Activated CD8-positive, alpha-beta T cell treated with anti-CD3 and anti-CD28 coated beads for 36 hours (primary cell): ENCODE measurements at regions not wholly inside any gene's neighbourhood (a gene's known extent, or its start where the extent isn't known, plus 50 kb on each side); places are given as distances from the start of the nearest gene placed in this dataset.

ENCODE experiments used
- ATAC-seq: fragments of 200-7000 bp; cut with Tn5 transposase; one replicate; pipeline ENCODE4 v1.10.0; 2021; ENCODE audit warnings: mild to moderate bottlenecking, moderate library complexity
- CTCF ChIA-PET: fragments of 350-600 bp; sonication (Branson Sonifier 250); formaldehyde crosslinking; loops from one replicate; lab custom pipeline; 2021; ENCODE audit warnings: antibody characterized with exemption; lab: Charles Lee
- POLR2A ChIA-PET: fragments of 350-600 bp; sonication (Branson Sonifier 250); formaldehyde crosslinking; loops from one replicate; lab custom pipeline; 2021; ENCODE audit warnings: antibody characterized with exemption; lab: Charles Lee
- DNase-seq: peaks from one replicate; pipeline ENCODE4 v3.0.0-alpha.2; 2020
- H3K27ac Mint-ChIP-seq: one replicate; pipeline ENCODE4 v1.8.0; 2021; ENCODE audit warnings: mild to moderate bottlenecking, mixed read lengths
- H3K27me3 Mint-ChIP-seq: one replicate; pipeline ENCODE4 v1.8.0; 2021; ENCODE audit warnings: mixed read lengths
- H3K36me3 Mint-ChIP-seq: one replicate; pipeline ENCODE4 v1.8.0; 2021; ENCODE audit warnings: low read depth, mixed read lengths
- H3K4me1 Mint-ChIP-seq: one replicate; pipeline ENCODE4 v1.8.0; 2021; ENCODE audit warnings: low read depth, mixed read lengths
- H3K4me3 Mint-ChIP-seq: one replicate; pipeline ENCODE4 v1.8.0; 2021; ENCODE audit warnings: mild to moderate bottlenecking, moderate library complexity, mixed read lengths
- H3K9me3 Mint-ChIP-seq: one replicate; pipeline ENCODE4 v1.8.0; 2021; ENCODE audit warnings: mixed read lengths
- CTCF ChIP-seq: fragments of 200-600 bp; IDR thresholded peaks from one replicate; pipeline ENCODE4 v1.8.0; 2022; ENCODE audit warnings: antibody characterized with exemption, mild to moderate bottlenecking
- intact Hi-C: fragments of 100-400 bp; cut with micrococcal nuclease; formaldehyde crosslinking; loops from one replicate; pipeline ENCODE4 v1.10.0; 2022

GRCh38 chr10:78688901-78689583, 379.7 kb upstream of the ZMIZ1 start:
- intact Hi-C loops = no loop called here
- no peaks in the 10 kb centered on the region for H3K36me3 Mint-ChIP-seq
- ChIA-PET POLR2A (no interaction called here), CTCF (no interaction called here)
- H3K27ac Mint-ChIP-seq = no peak overlapping the region
- H3K4me3 Mint-ChIP-seq = no peak overlapping the region
- DNase-seq = no peak
- no peak for TF ChIP-seq CTCF
- peaks cover 1% of the 10 kb centered on the region for H3K27me3 Mint-ChIP-seq
- ATAC-seq = no peak
- H3K4me1 Mint-ChIP-seq = peaks cover 3% of the 10 kb centered on the region
- no peaks in the 10 kb centered on the region for H3K9me3 Mint-ChIP-seq

- no peak for TF ChIP-seq CTCF
- no peak overlapping the region for H3K4me3 Mint-ChIP-seq
- intact Hi-C loops = no loop called here
- H3K4me1 Mint-ChIP-seq = peaks cover 3% of the 10 kb centered on the region
- DNase-seq (no peak), ATAC-seq (no peak)
- CTCF ChIA-PET = no interaction called here
- no peaks in the 10 kb centered on the region for H3K9me3 Mint-ChIP-seq
- POLR2A ChIA-PET = no interaction called here
- peaks cover 1% of the 10 kb centered on the region for H3K27me3 Mint-ChIP-seq
- no peak overlapping the region for H3K27ac Mint-ChIP-seq
- no peaks in the 10 kb centered on the region for H3K36me3 Mint-ChIP-seq
Measured at GRCh38 chr10:78689584-78689935, 379.2 kb upstream of the ZMIZ1 start.

DNA sequence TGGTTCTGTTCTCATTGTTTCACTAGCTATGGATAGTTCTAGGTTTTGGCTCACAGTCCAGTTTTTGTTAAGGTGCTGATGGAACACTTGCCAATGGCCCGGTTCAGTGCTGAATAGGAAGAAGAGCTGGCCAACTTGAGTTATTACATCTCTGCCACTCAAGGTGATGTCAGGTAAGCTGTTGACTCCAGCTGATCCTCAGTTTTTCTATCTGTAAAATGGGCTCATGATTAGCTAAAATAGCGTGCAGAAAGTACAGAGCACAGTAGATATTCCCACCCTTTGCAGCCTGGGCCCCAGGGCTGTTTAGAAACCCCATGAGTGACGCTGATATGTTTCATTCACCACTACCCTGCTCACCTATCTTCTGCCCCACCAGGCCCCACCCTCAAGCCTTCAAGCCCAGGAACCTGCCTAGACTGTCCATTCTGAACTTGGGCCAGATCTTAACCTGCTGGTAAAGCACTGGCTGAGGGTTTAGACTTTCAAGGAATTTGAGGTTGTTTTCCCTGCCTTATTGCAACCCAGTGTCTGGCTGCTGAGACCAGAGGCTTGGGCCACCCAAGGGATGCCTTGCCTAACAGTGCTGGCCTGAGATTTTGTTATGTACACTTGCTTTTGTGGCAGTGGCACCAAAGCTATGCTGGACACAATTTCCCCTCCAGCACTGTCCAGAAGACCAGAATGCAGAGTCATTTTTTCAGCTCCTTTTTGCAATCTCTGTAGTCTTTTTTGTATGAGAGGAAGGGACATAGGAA, 378.2 kb upstream of the ZMIZ1 start:
- Mint-ChIP-seq H3K9me3 (no peaks in the 10 kb centered on the region), H3K27ac (no peak overlapping the region), H3K27me3 (peaks cover 1% of the 10 kb centered on the region), H3K4me1 (peaks cover 3% of the 10 kb centered on the region), H3K4me3 (no peak overlapping the region), H3K36me3 (no peaks in the 10 kb centered on the region)
- CTCF ChIA-PET = interaction anchor here (0.8 kb wide), 1 partner anchor 24 kb away, joined by 3 read pairs; no protein-coding TSS in a partner anchor
- TF ChIP-seq CTCF = no peak
- intact Hi-C loops = no loop called here
- POLR2A ChIA-PET = no interaction called here
- DNase-seq (no peak), ATAC-seq (no peak)

DNA sequence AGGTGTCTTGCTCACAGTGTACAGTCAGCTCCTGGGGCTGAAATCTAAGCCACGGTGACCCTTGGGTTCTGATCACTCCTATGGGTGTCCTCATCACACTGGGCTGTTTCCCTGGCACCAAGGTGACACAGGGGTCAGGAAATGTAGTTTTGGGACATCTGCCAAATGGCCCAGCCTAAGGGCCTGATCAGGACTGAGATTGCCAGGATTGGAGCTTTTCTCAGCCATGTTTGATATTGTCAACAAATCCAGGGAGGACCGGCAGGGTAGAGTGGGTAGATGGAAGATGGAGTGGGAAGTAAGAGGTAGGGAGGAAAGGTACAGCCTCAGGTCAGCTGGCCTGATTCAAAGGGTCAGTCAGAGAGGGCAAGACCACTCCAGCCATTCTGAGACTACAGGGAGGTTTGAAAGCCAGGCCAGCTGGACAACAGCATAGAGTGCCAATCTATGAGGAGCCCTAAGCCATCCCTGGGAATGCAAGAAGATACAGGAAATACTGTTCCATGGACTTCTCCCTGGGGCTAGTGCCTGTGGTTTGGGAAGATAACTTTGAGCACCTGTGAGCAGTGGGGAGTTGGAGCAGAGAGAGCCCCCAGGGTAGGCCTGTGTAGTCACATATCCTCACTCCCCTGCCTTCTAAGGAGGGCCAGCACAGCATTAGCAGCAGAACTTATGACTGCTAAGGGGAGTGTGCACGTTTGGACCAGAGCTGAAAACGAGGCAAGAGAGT, 377.3 kb upstream of the ZMIZ1 start:
- CTCF ChIA-PET = interaction anchor here (0.8 kb wide), 1 partner anchor 25 kb away, joined by 3 read pairs; no protein-coding TSS in a partner anchor
- ATAC-seq = no peak

More for the DNA sequence above, 377.3 kb upstream of the ZMIZ1 start:
- no peak for DNase-seq
- Mint-ChIP-seq H3K36me3 (no peaks in the 10 kb centered on the region), H3K27ac (no peak overlapping the region), H3K4me3 (no peak overlapping the region), H3K9me3 (no peaks in the 10 kb centered on the region), H3K27me3 (peaks cover 1% of the 10 kb centered on the region), H3K4me1 (no peaks in the 10 kb centered on the region)
- no peak for TF ChIP-seq CTCF
- POLR2A ChIA-PET = no interaction called here
- intact Hi-C loops = no loop called here
